Natural killer cell (primary cell): ENCODE measurements at regions not wholly inside any gene's neighbourhood (a gene's known extent, or its start where the extent isn't known, plus 50 kb on each side); places are given as distances from the start of the nearest gene placed in this dataset.

Source experiments
- ATAC-seq, 3 donors: fragments of 150-1000 bp in 2 of 3; fragments of 200-7000 bp in 1 of 3; cut with Tn5 transposase; 1 replicate in 1 of 3; 2 replicates in 2 of 3; pipeline ENCODE4 v1.10.0; 2021; ENCODE audit warnings: mild to moderate bottlenecking in 2 of 3, moderate library complexity in 2 of 3
- DNase-seq, 2 donors: peaks; one replicate each; pipeline versions ENCODE4 v3.0.0 to v3.0.0-alpha.2; 2013 to 2021; ENCODE audit warnings: mixed read lengths in 1 of 2
- H3K27ac ChIP-seq: one replicate; pipeline ENCODE4 v1.5.1; 2013; ENCODE audit warnings: mild to moderate bottlenecking, low read length
- H3K27me3 ChIP-seq: one replicate; pipeline ENCODE4 v1.6.1; 2013; ENCODE audit warnings: low read length; ENCODE audit not compliant: control insufficient read depth, insufficient read depth
- H3K36me3 ChIP-seq: one replicate; pipeline ENCODE4 v1.6.1; 2013; ENCODE audit warnings: low read length; ENCODE audit not compliant: control insufficient read depth, insufficient read depth
- H3K4me1 ChIP-seq: one replicate; pipeline ENCODE4 v1.6.1; 2013; ENCODE audit warnings: low read length; ENCODE audit not compliant: control insufficient read depth, insufficient read depth
- H3K4me3 ChIP-seq: one replicate; pipeline ENCODE4 v1.5.1; 2013; ENCODE audit warnings: low read length
- H3K9me3 ChIP-seq: one replicate; pipeline ENCODE4 v1.6.1; 2013; ENCODE audit warnings: low read length; ENCODE audit not compliant: control insufficient read depth, insufficient read depth
- H3K27ac Mint-ChIP-seq, 2 donors: one replicate each; pipeline ENCODE4 v1.8.0; 2022; ENCODE audit warnings: mild to moderate bottlenecking in 2 of 2, mixed read lengths in 2 of 2, moderate library complexity in 1 of 2
- H3K27me3 Mint-ChIP-seq, 2 donors: one replicate each; pipeline ENCODE4 v1.8.0; 2022; ENCODE audit warnings: low read depth in 2 of 2, mixed read lengths in 2 of 2
- H3K36me3 Mint-ChIP-seq: one replicate; pipeline ENCODE4 v1.8.0; 2022; ENCODE audit warnings: mixed read lengths
- H3K4me1 Mint-ChIP-seq, 2 donors: one replicate each; pipeline ENCODE4 v1.8.0; 2022; ENCODE audit warnings: mixed read lengths in 2 of 2
- H3K4me3 Mint-ChIP-seq: one replicate; pipeline ENCODE4 v1.8.0; 2022; ENCODE audit warnings: mild to moderate bottlenecking, moderate library complexity, mixed read lengths
- H3K9me3 Mint-ChIP-seq, 2 donors: one replicate each; pipeline ENCODE4 v1.8.0; 2022; ENCODE audit warnings: mixed read lengths in 2 of 2
- WGBS: methylation state at CpG from one replicate; pipeline ENCODE4 v1.1.7; 2013; ENCODE audit warnings: missing lambda C conversion rate; ENCODE audit not compliant: insufficient coverage; 5-methylcytosine and 5-hydroxymethylcytosine counted together
- intact Hi-C: fragments of 100-400 bp; cut with micrococcal nuclease; formaldehyde crosslinking; loops from one replicate; pipeline ENCODE4 v1.14.2; 2022
- TF ChIP-seq, protein P1 (sequence below): fragments of 200-600 bp; IDR thresholded peaks from one replicate; pipeline ENCODE4 v1.8.0; 2022; ENCODE audit warnings: antibody characterized with exemption

- WGBS, result 97% methylated on average over 2 of the region's 2 CpGs
- no peaks in the 10 kb centered on the region for H3K36me3 Mint-ChIP-seq
- H3K4me1 Mint-ChIP-seq, result no peaks in the 10 kb centered on the region
- Histone ChIP-seq H3K27me3 (no peaks in the 10 kb centered on the region), H3K4me1 (no peaks in the 10 kb centered on the region), H3K9me3 (no peaks in the 10 kb centered on the region), H3K4me3 (no peak overlapping the region), H3K27ac (no peak overlapping the region), H3K36me3 (no peaks in the 10 kb centered on the region)
- intact Hi-C loops, result no loop called here
- no peak for DNase-seq
- H3K27me3 Mint-ChIP-seq, result peaks cover 3 to 19% of the 10 kb centered on the region in 2 donors
- H3K4me3 Mint-ChIP-seq, result no peak overlapping the region
- no peak overlapping the region for H3K27ac Mint-ChIP-seq
- TF ChIP-seq, protein P1, sequence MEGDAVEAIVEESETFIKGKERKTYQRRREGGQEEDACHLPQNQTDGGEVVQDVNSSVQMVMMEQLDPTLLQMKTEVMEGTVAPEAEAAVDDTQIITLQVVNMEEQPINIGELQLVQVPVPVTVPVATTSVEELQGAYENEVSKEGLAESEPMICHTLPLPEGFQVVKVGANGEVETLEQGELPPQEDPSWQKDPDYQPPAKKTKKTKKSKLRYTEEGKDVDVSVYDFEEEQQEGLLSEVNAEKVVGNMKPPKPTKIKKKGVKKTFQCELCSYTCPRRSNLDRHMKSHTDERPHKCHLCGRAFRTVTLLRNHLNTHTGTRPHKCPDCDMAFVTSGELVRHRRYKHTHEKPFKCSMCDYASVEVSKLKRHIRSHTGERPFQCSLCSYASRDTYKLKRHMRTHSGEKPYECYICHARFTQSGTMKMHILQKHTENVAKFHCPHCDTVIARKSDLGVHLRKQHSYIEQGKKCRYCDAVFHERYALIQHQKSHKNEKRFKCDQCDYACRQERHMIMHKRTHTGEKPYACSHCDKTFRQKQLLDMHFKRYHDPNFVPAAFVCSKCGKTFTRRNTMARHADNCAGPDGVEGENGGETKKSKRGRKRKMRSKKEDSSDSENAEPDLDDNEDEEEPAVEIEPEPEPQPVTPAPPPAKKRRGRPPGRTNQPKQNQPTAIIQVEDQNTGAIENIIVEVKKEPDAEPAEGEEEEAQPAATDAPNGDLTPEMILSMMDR, result no peak
- no peaks in the 10 kb centered on the region for H3K9me3 Mint-ChIP-seq
- no peak for ATAC-seq
Observed at GRCh38 chr1:57644667-57645066, 220.8 kb upstream of the DAB1 start.

DNA sequence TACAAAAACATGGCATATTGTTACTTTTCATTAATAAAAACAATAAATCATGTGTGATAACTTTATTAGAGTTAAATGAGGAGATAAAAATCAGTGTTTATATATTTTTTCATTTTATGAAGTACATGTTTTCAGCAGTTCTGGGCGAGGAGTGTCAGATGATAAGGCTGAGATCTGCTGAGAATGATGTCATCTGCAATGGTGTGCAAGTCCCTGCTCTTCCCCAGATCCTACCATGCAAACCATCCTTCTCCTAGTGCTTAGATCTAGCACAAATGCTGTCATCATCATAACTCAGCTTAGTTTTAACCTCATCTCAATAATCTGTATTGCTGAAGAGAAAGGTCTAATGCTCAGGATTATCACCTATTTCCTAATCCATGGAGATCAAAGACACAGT lies 214.4 kb upstream of the DAB1 start:
- TF ChIP-seq, protein P1, result no peak
- Histone ChIP-seq H3K4me3 (no peak overlapping the region), H3K36me3 (no peaks in the 10 kb centered on the region), H3K27ac (no peak overlapping the region), H3K27me3 (no peaks in the 10 kb centered on the region), H3K4me1 (no peaks in the 10 kb centered on the region), H3K9me3 (no peaks in the 10 kb centered on the region)
- Mint-ChIP-seq H3K4me1 (no peaks in the 10 kb centered on the region), H3K4me3 (no peak overlapping the region), H3K27ac (no peak overlapping the region), H3K36me3 (no peaks in the 10 kb centered on the region), H3K27me3 (peaks cover 9 to 10% of the 10 kb centered on the region in 2 donors), H3K9me3 (peaks cover 0 to 3% of the 10 kb centered on the region in 2 donors)
- ATAC-seq, result no peak
- intact Hi-C loops, result no loop called here
- 100% methylated on average over 1 of the region's 1 CpG for WGBS
- no peak for DNase-seq

- Mint-ChIP-seq H3K4me1 (no peaks in the 10 kb centered on the region), H3K27ac (no peak overlapping the region), H3K4me3 (no peak overlapping the region), H3K27me3 (peaks cover 7 to 12% of the 10 kb centered on the region in 2 donors), H3K9me3 (peaks cover 0 to 3% of the 10 kb centered on the region in 2 donors), H3K36me3 (no peaks in the 10 kb centered on the region)
- 65% methylated on average over 2 of the region's 2 CpGs for WGBS
- TF ChIP-seq, protein P1, result no peak
- intact Hi-C loops, result no loop called here
- H3K9me3 ChIP-seq, result no peaks in the 10 kb centered on the region
- H3K4me3 ChIP-seq, result no peak overlapping the region
- DNase-seq, result no peak
- H3K27me3 ChIP-seq, result no peaks in the 10 kb centered on the region
- H3K27ac ChIP-seq, result no peak overlapping the region
- H3K4me1 ChIP-seq, result no peaks in the 10 kb centered on the region
- ATAC-seq, result no peak
- H3K36me3 ChIP-seq, result no peaks in the 10 kb centered on the region
Observed at GRCh38 chr1:57637155-57637554, 213.3 kb upstream of the DAB1 start.

DNA sequence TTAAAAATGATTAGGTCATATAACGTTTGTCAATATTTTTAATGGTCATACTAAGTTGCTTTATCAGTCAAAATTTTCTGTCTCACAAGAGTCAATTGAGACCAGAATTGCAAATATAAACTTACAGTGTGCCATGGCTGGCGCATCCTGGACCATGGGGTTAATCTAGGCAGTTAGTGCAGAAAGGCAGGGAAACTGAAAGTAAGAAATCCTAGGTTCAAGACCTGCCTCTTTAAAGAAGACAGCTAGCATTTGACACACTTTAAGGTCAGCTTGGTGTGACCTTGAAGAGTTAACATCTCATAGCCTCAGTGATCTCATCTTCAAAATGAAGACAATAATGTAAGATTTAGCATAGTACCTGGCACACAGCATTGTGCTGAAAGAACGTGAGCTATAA lies 210.0 kb upstream of the DAB1 start:
- H3K36me3 ChIP-seq, result no peaks in the 10 kb centered on the region
- intact Hi-C loops, result no loop called here
- H3K4me1 Mint-ChIP-seq, result no peaks in the 10 kb centered on the region
- no peak for ATAC-seq
- 87% methylated on average over 3 of the region's 3 CpGs for WGBS
- H3K27ac ChIP-seq, result no peak overlapping the region
- no peaks in the 10 kb centered on the region for H3K36me3 Mint-ChIP-seq
- no peak overlapping the region for H3K4me3 ChIP-seq
- no peak for DNase-seq
- peaks cover 10 to 16% of the 10 kb centered on the region in 2 donors for H3K27me3 Mint-ChIP-seq
- H3K9me3 ChIP-seq, result no peaks in the 10 kb centered on the region
- no peaks in the 10 kb centered on the region for H3K27me3 ChIP-seq
- no peaks in the 10 kb centered on the region for H3K4me1 ChIP-seq
- no peak overlapping the region for H3K27ac Mint-ChIP-seq
- TF ChIP-seq, protein P1, result no peak
- peaks cover 0 to 3% of the 10 kb centered on the region in 2 donors for H3K9me3 Mint-ChIP-seq
- no peak overlapping the region for H3K4me3 Mint-ChIP-seq
